ENCODE measurements at regions not wholly inside any gene's neighbourhood (a gene's known extent, or its start where the extent isn't known, plus 50 kb on each side); places are given as distances from the start of the nearest gene placed in this dataset.

DNA sequence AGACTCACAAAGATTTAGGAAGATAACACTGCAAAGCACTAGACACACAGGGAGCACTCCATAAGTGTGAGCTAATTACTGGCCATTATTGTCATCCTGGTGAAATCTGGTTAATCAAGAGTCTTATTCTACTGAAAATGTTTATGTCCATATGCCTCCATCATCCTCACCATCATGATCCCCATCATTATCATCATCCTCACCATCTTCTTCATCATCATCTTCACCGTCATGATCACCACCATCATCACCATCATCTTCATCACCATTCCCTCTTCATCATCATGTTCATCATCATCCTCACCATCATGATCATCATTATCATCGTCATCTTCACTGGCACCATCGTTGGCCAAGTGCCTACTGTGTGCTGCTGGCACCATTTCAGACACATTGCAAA is 76.3 kb upstream of the CARD11 start:
- TF ChIP-seq EZH2phosphoT487 (IDR thresholded peaks at IDR 0.05; ENCODE audit: borderline replicate concordance, low read depth, low read length) (no peak), CTCF (conservative IDR thresholded peaks at IDR 0.05; ENCODE audit: low read length) (no peak)
